Activated T-helper 1 cell treated with Interleukin-2 at 50 U/mL for 16 hours (primary cell): ENCODE measurements at regions not wholly inside any gene's neighbourhood (a gene's known extent, or its start where the extent isn't known, plus 50 kb on each side); places are given as distances from the start of the nearest gene placed in this dataset.

Source experiments
- DNase-seq: peaks from one replicate; pipeline ENCODE4 v3.0.0-alpha.2; 2020; ENCODE audit warnings: low read depth

DNA sequence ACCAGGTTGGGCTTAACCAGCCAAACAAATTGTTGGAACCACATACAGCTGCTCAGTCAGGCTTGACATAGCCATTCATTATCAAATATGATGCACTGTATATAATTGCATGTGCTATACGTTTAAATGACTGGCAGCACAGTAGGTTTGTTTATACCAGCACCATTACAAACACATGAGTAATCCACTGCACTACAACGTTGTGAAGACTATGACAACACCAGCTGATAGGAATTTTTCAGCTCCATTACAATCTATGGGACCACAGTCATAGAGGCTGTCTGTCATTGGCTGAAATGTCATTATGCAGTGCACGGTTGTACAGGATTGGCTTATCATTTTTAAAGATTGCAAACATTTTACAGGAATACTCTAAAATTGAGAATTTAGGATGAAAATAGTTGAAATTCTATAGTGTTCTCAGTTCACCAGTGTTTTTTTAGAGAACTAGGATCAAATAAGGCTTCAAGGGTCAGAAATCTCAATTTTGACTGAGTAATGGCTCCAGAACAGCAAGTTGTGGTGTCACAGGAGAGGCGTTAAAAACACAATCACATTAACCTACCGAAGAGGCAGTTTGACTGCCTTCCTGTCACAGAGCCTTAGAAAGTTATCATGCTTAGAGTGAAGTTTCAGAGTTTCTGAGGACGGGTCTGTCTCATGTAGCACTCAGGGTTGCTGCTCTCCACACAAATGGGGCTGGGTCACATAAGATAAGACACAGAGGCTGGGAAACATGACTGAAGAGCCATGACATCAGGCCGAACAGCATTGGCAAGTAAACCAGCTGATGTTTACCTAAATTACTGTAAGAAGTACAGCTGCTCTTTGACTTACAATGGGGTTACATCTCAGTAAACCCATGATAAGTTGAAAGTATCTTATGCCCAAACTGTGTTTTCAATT is 60.7 kb upstream of the SMLR1 start:
- DNase-seq, result no peak

DNA sequence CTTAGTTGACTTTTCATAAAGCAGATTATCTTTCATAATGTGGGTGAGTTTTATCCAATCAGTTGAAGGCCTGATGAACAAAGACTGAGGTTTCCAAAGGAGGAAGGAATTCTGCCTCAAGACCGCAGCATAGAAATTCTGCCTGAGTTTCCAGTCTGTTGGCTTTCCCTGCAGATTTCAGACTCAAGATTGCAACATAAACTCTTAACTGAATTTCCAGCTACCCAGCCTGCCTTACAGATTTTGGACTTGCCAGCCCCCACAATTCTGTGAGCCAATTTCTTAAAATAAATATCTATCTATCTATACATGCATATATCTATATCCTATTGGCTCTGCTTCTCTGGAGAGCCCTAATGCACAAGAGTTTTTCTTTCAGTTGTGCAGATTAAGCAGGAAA is 57.3 kb upstream of the SMLR1 start:
- no peak for DNase-seq

DNA sequence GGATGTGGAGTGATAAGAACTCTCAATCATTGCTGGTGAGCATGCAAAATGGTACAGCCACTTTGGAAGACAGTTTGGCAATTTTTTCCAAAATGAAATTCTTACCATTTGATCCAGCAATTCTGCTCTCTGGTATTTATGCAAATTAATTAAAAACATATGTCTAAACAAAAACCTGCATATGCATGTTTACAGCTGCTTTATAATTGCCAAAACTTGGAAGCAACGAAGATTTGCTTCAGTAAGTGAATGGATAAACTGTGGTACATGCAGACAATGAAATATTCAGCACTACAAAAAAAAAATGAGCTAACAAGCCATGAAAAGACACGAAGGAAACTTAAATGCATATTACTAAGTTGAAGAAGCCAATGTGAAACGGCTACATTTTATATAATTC is 55.5 kb upstream of the SMLR1 start:
- no peak for DNase-seq

DNA sequence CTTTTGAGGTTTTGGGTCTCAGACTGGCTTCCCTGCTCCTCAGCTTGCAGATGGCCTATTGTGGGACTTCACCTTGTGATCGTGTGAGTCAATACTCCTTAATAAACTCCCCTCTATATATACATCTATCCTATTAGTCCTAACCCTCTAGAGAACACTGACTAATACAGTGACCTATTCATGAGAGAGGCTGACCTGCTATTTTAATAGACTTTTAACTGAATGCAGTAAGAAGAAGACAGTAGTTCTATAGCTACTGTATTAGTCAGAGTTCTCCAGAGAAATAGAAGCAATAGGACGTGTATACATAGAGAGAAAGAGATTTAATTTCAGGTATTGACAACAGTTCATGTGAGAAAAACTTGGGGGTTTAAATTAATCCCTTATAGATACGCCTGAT is 53.3 kb upstream of the SMLR1 start:
- DNase-seq, result no peak

DNA sequence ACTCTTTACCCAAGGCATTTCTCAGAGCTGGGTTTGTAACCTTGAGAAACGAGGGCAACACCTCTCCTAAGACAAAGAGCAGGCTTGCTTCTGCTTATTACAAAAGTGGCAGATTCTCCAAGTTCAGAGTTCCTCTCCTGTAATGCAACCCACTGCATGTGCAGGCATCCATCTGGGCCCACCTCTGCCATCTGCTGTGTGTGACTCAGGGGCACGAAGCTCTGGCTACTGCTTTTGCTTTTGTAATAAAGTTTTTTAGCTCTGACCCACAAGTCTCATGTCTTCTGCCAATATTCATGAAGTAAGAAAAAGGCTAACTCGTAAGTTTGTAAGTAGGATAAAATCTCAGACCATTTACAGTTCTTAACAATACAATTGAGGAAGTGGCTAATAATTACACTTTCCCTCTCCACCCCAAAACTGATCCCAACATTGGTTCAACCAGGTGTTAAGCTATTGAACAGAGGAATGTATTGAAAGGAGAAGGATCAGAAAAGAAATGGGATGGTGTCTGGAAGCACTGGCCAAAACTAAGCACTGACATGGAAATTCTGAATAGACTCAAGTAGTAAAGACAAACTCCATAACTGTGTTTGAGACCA is 51.7 kb upstream of the SMLR1 start:
- DNase-seq, result no peak

DNA sequence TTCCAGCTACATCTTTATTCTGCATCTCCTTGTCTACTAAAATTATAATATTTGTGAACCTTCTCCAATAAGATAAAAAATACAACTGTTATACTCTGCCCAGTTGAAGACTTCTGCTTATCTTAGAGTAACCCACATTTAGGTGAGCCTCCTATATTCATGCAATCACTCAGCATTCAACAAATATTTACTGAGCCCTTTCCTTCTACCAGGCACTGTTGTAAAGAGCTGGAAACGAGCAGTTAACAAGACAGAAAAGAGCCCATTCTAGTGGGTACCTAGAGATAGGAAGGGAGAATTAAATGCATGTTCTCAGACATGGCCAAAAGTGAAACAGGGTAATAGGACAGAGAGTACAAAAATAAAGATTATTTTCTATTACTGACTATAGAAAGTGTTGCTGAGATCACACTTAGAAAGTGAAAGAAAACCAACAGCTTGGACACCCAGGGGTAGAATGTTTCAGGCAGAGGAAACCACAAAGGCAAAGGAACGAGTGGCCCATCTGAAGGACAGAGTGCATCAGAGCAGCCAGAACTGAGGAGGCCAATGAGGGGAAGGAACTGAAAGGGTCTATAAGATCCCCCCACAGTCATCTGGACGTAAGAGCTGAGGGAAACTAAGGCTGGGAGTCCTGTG is 50.8 kb upstream of the SMLR1 start:
- no peak for DNase-seq
